ENCODE measurements at regions not wholly inside any gene's neighbourhood (a gene's known extent, or its start where the extent isn't known, plus 50 kb on each side); places are given as distances from the start of the nearest gene placed in this dataset.
"Not testable (repeated sequence)": the region's sequence is repeated elsewhere in the genome, so short reads cannot be mapped to it uniquely, and the experiment has no call there.

GRCh38 chr16:46388939-46389491 lies 232.2 kb downstream of the SHCBP1 start:
- not testable (repeated sequence) for H3K27me3 Mint-ChIP-seq (ENCODE audit: low read depth in 3 of 3); H3K4me2 ChIP-seq (replicated peaks; ENCODE audit: extremely low read depth, low read length, poor library complexity, severe bottlenecking); H3K36me3 ChIP-seq (replicated peaks in 1 of 2; ENCODE audit: control insufficient read depth in 1 of 2, insufficient read depth in 2 of 2, low read length in 2 of 2); H3K27ac Mint-ChIP-seq; H2AFZ ChIP-seq (ENCODE audit: insufficient read depth, low read depth, low read length, poor library complexity, severe bottlenecking); H3K27ac ChIP-seq (ENCODE audit: low read depth in 1 of 2, low read length in 2 of 2); H4K20me1 ChIP-seq (ENCODE audit: insufficient read depth, low read length); H3K9ac ChIP-seq (ENCODE audit: insufficient read depth, low read length, poor library complexity, severe bottlenecking); H3K4me1 Mint-ChIP-seq; H3K4me1 ChIP-seq (ENCODE audit: control insufficient read depth in 1 of 2, insufficient read depth in 2 of 2, low read length in 2 of 2); H3K79me2 ChIP-seq (ENCODE audit: insufficient read depth, low read length); H3K36me3 Mint-ChIP-seq; H3K27me3 ChIP-seq (ENCODE audit: control insufficient read depth in 2 of 2, insufficient read depth in 2 of 2, low read length in 2 of 2); H3K4me3 Mint-ChIP-seq; H3K4me3 ChIP-seq (replicated peaks in 1 of 3; ENCODE audit: low read depth in 2 of 3, low read length in 3 of 3)
- H3K9me3 ChIP-seq (replicated peaks in 1 of 2; ENCODE audit: control insufficient read depth in 1 of 2, insufficient read depth in 1 of 2, low read length in 2 of 2): peaks cover 0 to 29% of the 10 kb centered on the region in 2 donors
- intact Hi-C loops (cut with micrococcal nuclease): loop anchor here in 1 of 2 donors (1.0 kb wide), 1 partner anchor 11 kb away; no protein-coding TSS in a partner anchor
- WGBS (ENCODE audit: insufficient coverage): 76% methylated on average over 23 of the region's 27 CpGs
- H3K9me3 Mint-ChIP-seq: peaks cover 7 to 20% (median 9%) of the 10 kb centered on the region in 7 donors
- peak in 1 of 3 donors; percentile 9 for DNase-seq

GRCh38 chr16:46388354-46388753 lies 232.8 kb downstream of the SHCBP1 start:
- WGBS (ENCODE audit: insufficient coverage): 81% methylated on average over 15 of the region's 16 CpGs
- H3K36me3 Mint-ChIP-seq; H3K27ac Mint-ChIP-seq; intact Hi-C loops (cut with micrococcal nuclease); H3K4me3 ChIP-seq (replicated peaks in 1 of 3; ENCODE audit: low read depth in 2 of 3, low read length in 3 of 3); H2AFZ ChIP-seq (ENCODE audit: insufficient read depth, low read depth, low read length, poor library complexity, severe bottlenecking); H3K9ac ChIP-seq (ENCODE audit: insufficient read depth, low read length, poor library complexity, severe bottlenecking); H4K20me1 ChIP-seq (ENCODE audit: insufficient read depth, low read length); DNase-seq; H3K4me2 ChIP-seq (replicated peaks; ENCODE audit: extremely low read depth, low read length, poor library complexity, severe bottlenecking); H3K27ac ChIP-seq (ENCODE audit: low read depth in 1 of 2, low read length in 2 of 2); H3K27me3 ChIP-seq (ENCODE audit: control insufficient read depth in 2 of 2, insufficient read depth in 2 of 2, low read length in 2 of 2); H3K79me2 ChIP-seq (ENCODE audit: insufficient read depth, low read length); H3K4me3 Mint-ChIP-seq; H3K27me3 Mint-ChIP-seq (ENCODE audit: low read depth in 3 of 3); H3K36me3 ChIP-seq (replicated peaks in 1 of 2; ENCODE audit: control insufficient read depth in 1 of 2, insufficient read depth in 2 of 2, low read length in 2 of 2); H3K4me1 ChIP-seq (ENCODE audit: control insufficient read depth in 1 of 2, insufficient read depth in 2 of 2, low read length in 2 of 2); H3K4me1 Mint-ChIP-seq: not testable (repeated sequence)
- peaks cover 6 to 18% (median 8%) of the 10 kb centered on the region in 7 donors for H3K9me3 Mint-ChIP-seq
- peaks cover 0 to 34% of the 10 kb centered on the region in 2 donors for H3K9me3 ChIP-seq (replicated peaks in 1 of 2; ENCODE audit: control insufficient read depth in 1 of 2, insufficient read depth in 1 of 2, low read length in 2 of 2)

- H3K4me2 ChIP-seq (replicated peaks; ENCODE audit: extremely low read depth, low read length, poor library complexity, severe bottlenecking); H3K4me1 Mint-ChIP-seq; DNase-seq; H3K27ac ChIP-seq (ENCODE audit: low read depth in 1 of 2, low read length in 2 of 2); H2AFZ ChIP-seq (ENCODE audit: insufficient read depth, low read depth, low read length, poor library complexity, severe bottlenecking); H3K36me3 Mint-ChIP-seq; H4K20me1 ChIP-seq (ENCODE audit: insufficient read depth, low read length); H3K4me3 ChIP-seq (replicated peaks in 1 of 3; ENCODE audit: low read depth in 2 of 3, low read length in 3 of 3); H3K4me3 Mint-ChIP-seq; H3K27ac Mint-ChIP-seq; H3K4me1 ChIP-seq (ENCODE audit: control insufficient read depth in 1 of 2, insufficient read depth in 2 of 2, low read length in 2 of 2); intact Hi-C loops (cut with micrococcal nuclease); H3K9ac ChIP-seq (ENCODE audit: insufficient read depth, low read length, poor library complexity, severe bottlenecking); H3K36me3 ChIP-seq (replicated peaks in 1 of 2; ENCODE audit: control insufficient read depth in 1 of 2, insufficient read depth in 2 of 2, low read length in 2 of 2); H3K27me3 ChIP-seq (ENCODE audit: control insufficient read depth in 2 of 2, insufficient read depth in 2 of 2, low read length in 2 of 2); H3K79me2 ChIP-seq (ENCODE audit: insufficient read depth, low read length); H3K27me3 Mint-ChIP-seq (ENCODE audit: low read depth in 3 of 3): not testable (repeated sequence)
- peaks cover 7 to 18% (median 10%) of the 10 kb centered on the region in 7 donors for H3K9me3 Mint-ChIP-seq
- peaks cover 0 to 35% of the 10 kb centered on the region in 2 donors for H3K9me3 ChIP-seq (replicated peaks in 1 of 2; ENCODE audit: control insufficient read depth in 1 of 2, insufficient read depth in 1 of 2, low read length in 2 of 2)
- WGBS (ENCODE audit: insufficient coverage): 71% methylated on average over 13 of the region's 15 CpGs
These were observed 233.5 kb downstream of the SHCBP1 start for GRCh38 chr16:46387720-46388119.

GRCh38 chr16:46386805-46387620 lies 234.2 kb downstream of the SHCBP1 start:
- not testable (repeated sequence) for H3K4me3 ChIP-seq (replicated peaks in 1 of 3; ENCODE audit: low read depth in 2 of 3, low read length in 3 of 3); H3K36me3 Mint-ChIP-seq
- peak in 1 of 3 donors; percentile 4 for DNase-seq

More at GRCh38 chr16:46386805-46387620, 234.2 kb downstream of the SHCBP1 start:
- H3K27me3 Mint-ChIP-seq (ENCODE audit: low read depth in 3 of 3); H3K27ac Mint-ChIP-seq; H4K20me1 ChIP-seq (ENCODE audit: insufficient read depth, low read length); H3K4me1 ChIP-seq (ENCODE audit: control insufficient read depth in 1 of 2, insufficient read depth in 2 of 2, low read length in 2 of 2); H2AFZ ChIP-seq (ENCODE audit: insufficient read depth, low read depth, low read length, poor library complexity, severe bottlenecking); H3K27me3 ChIP-seq (ENCODE audit: control insufficient read depth in 2 of 2, insufficient read depth in 2 of 2, low read length in 2 of 2); H3K36me3 ChIP-seq (replicated peaks in 1 of 2; ENCODE audit: control insufficient read depth in 1 of 2, insufficient read depth in 2 of 2, low read length in 2 of 2); H3K9ac ChIP-seq (ENCODE audit: insufficient read depth, low read length, poor library complexity, severe bottlenecking); H3K79me2 ChIP-seq (ENCODE audit: insufficient read depth, low read length); H3K27ac ChIP-seq (ENCODE audit: low read depth in 1 of 2, low read length in 2 of 2); H3K4me2 ChIP-seq (replicated peaks; ENCODE audit: extremely low read depth, low read length, poor library complexity, severe bottlenecking); H3K4me1 Mint-ChIP-seq; H3K4me3 Mint-ChIP-seq; intact Hi-C loops (cut with micrococcal nuclease): not testable (repeated sequence)
- WGBS (ENCODE audit: insufficient coverage): 77% methylated on average over 28 of the region's 28 CpGs
- H3K9me3 Mint-ChIP-seq: peaks cover 8 to 20% (median 11%) of the 10 kb centered on the region in 7 donors
- H3K9me3 ChIP-seq (replicated peaks in 1 of 2; ENCODE audit: control insufficient read depth in 1 of 2, insufficient read depth in 1 of 2, low read length in 2 of 2): peaks cover 0 to 34% of the 10 kb centered on the region in 2 donors

Measured in CD14-positive monocyte (primary cell).